Activated naive CD4-positive, alpha-beta T cell treated with anti-CD3 and anti-CD28 coated beads for 36 hours (primary cell): ENCODE measurements at regions not wholly inside any gene's neighbourhood (a gene's known extent, or its start where the extent isn't known, plus 50 kb on each side); places are given as distances from the start of the nearest gene placed in this dataset.

Experiments used
- CTCF ChIA-PET: fragments of 350-600 bp; sonication (Branson Sonifier 250); formaldehyde crosslinking; loops from one replicate; lab custom pipeline; 2021; ENCODE audit warnings: antibody characterized with exemption; lab: Charles Lee
- DNase-seq: peaks from one replicate; pipeline ENCODE4 v3.0.0-alpha.2; 2020
- H3K27ac Mint-ChIP-seq: one replicate; pipeline ENCODE4 v1.8.0; 2021; ENCODE audit warnings: mild to moderate bottlenecking, mixed read lengths
- H3K27me3 Mint-ChIP-seq: one replicate; pipeline ENCODE4 v1.8.0; 2021; ENCODE audit warnings: low read depth, mixed read lengths
- H3K36me3 Mint-ChIP-seq: one replicate; pipeline ENCODE4 v1.8.0; 2021; ENCODE audit warnings: low read depth, mixed read lengths
- H3K4me1 Mint-ChIP-seq: one replicate; pipeline ENCODE4 v1.8.0; 2021; ENCODE audit warnings: low read depth, mixed read lengths
- H3K4me3 Mint-ChIP-seq: one replicate; pipeline ENCODE4 v1.8.0; 2021; ENCODE audit warnings: mild to moderate bottlenecking, moderate library complexity, mixed read lengths
- H3K9me3 Mint-ChIP-seq: one replicate; pipeline ENCODE4 v1.8.0; 2021; ENCODE audit warnings: mixed read lengths
- intact Hi-C: fragments of 100-400 bp; cut with micrococcal nuclease; formaldehyde crosslinking; loops from one replicate; pipeline ENCODE4 v1.15.1; 2023

DNA sequence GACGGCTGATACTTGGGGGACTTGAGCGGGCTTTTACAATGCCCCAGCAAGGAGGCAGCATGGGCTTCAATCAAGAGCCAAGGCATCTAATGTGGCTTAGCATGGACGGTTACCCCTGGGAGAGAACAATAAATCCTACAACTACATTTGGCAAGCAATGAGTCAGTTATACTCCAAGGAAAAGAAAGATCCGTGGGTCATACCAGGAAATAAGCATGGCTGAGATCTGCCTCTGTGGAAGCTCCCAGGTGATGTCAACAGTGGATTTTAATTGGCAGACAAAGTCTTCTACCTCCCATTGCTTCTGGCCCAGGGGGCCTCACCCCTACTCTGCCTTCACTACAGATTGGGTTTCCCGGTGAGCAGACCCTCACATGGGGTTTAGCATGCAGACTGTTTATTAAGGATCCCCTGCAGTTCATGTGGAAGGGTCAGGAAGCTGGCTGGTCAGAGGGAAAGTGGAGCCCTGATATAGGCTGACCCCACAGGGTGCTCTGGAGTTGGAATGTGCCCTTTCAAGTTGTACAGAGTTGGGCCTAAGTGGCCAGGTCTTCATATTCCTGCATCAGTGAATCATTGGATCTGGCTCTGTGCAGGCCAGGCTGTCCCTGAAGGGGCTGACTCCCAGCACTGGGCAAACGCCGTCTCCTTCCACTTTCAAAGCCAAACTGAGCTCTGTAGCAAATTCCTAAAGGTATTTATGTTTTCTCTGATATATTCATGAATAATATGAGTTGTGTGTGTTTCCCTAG lies 91.3 kb upstream of the GGTLC1 start:
- Mint-ChIP-seq H3K4me1 (no peaks in the 10 kb centered on the region), H3K36me3 (no peaks in the 10 kb centered on the region), H3K27me3 (no peaks in the 10 kb centered on the region), H3K9me3 (no peaks in the 10 kb centered on the region), H3K27ac (no peak overlapping the region), H3K4me3 (no peak overlapping the region)
- intact Hi-C loops, result no loop called here
- DNase-seq, result no peak
- CTCF ChIA-PET, result no interaction called here

DNA sequence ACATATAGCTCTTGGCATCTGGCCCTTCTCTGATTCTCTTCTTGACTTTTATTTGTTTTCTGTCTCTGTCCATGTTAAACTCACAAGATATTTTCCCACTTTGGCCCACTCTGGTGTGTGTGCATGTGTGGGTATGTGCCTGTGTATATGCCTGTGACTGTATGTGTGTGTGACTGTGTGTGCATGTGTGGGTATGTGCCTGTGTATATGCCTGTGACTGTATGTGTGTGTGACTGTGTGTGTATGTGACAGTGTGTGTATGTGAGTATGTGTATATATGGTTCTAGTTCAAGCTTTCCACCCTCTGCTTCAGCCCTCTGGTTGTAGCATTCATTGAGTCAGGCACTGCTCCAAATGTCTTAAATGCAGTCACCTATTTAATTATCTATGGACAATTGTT lies 88.6 kb upstream of the GGTLC1 start:
- DNase-seq, result no peak
- Mint-ChIP-seq H3K27ac (no peak overlapping the region), H3K4me1 (peaks cover 2% of the 10 kb centered on the region), H3K9me3 (no peaks in the 10 kb centered on the region), H3K4me3 (no peak overlapping the region), H3K36me3 (no peaks in the 10 kb centered on the region), H3K27me3 (no peaks in the 10 kb centered on the region)
- CTCF ChIA-PET, result interaction anchor here (1.0 kb wide), 1 partner anchor 81 kb away, joined by 3 read pairs; no protein-coding TSS in a partner anchor
- intact Hi-C loops, result no loop called here

DNA sequence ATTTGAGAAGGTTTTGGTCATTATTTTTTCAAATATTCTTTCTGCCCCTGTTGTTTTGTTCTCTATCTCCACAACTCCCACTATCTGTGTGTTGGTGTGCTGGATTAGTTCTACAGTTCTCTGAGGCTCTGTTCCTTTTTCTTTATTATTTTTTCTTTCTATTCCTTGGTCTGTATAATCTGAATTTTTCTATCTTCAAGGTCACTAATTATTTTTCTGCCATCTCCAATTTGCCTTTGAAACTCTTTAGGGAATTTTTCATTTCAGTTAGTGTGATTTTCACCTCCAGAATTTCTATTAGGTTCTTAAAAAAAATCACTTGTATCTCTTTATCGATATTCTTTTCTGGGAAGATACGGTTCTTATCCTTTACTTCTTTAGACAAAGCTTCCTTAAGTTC lies 82.1 kb upstream of the GGTLC1 start:
- intact Hi-C loops, result no loop called here
- peaks cover 5% of the 10 kb centered on the region for H3K36me3 Mint-ChIP-seq
- H3K4me1 Mint-ChIP-seq, result peaks cover 12% of the 10 kb centered on the region
- DNase-seq, result no peak
- peaks cover 15% of the 10 kb centered on the region for H3K9me3 Mint-ChIP-seq
- H3K4me3 Mint-ChIP-seq, result no peak overlapping the region
- H3K27ac Mint-ChIP-seq, result no peak overlapping the region
- no peaks in the 10 kb centered on the region for H3K27me3 Mint-ChIP-seq
- CTCF ChIA-PET, result no interaction called here

DNA sequence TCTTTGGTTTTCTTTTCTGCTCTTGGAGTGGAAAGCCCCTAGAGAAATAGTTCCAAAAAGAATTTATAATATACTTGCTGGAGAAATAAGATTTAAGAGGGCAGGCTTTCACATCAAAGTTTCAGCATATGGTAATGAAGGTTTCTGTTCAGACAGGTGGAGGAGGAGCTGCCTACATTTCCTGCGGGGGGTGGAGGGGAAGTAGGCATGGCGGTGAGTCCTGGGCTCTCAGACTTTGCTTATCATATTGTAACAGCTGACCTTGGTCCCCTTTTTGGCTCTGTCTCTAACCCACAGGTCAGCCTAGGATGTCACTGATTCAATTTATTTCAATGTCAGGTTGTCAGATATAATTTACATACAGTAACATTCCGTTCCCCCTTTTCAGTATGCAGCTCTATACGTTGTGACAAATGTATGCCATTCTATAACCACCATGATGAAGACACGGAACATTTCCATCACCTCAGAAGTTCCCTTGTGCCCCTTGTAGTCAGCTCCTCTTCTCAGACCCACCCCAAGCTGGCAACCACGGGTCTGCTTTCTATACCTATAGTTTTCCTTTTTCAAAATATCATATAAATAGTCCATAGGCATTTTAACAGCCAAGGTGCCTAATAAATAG lies 77.6 kb upstream of the GGTLC1 start:
- Mint-ChIP-seq H3K4me3 (peak overlapping the region; percentile 55), H3K4me1 (peaks cover 13% of the 10 kb centered on the region), H3K36me3 (peaks cover 4% of the 10 kb centered on the region), H3K27me3 (no peaks in the 10 kb centered on the region), H3K27ac (peak overlapping the region; percentile 75), H3K9me3 (peaks cover 11% of the 10 kb centered on the region)
- intact Hi-C loops, result loop anchor here (1.0 to 2.0 kb wide), 3 partner anchors 21 to 35 kb away; no protein-coding TSS in a partner anchor
- peak; percentile 61 for DNase-seq
- CTCF ChIA-PET, result interaction anchor here (1.0 to 1.6 kb wide), 2 partner anchors 34 to 129 kb away, joined by 3 to 5 read pairs; no protein-coding TSS in a partner anchor

DNA sequence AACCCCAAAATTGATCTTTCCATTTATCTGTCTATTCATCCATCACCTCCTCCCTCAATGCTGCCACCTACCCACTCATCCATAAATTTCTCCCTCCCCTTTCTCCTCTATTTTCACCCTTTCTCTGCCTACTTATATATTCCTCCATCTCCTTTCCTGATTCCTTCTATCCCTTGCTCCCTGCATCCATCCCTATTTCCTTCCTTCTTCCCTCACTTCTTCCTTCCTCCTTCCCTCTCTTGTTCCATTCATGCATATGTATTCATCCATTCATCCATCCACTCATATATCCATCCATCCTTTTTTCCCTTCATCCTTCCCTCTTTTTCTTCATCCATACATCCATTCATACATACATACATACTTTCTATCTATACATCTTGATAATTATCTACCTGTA lies 76.3 kb upstream of the GGTLC1 start:
- no peaks in the 10 kb centered on the region for H3K36me3 Mint-ChIP-seq
- H3K27me3 Mint-ChIP-seq, result no peaks in the 10 kb centered on the region
- H3K4me1 Mint-ChIP-seq, result peaks cover 13% of the 10 kb centered on the region
- peaks cover 2% of the 10 kb centered on the region for H3K9me3 Mint-ChIP-seq
- CTCF ChIA-PET, result interaction anchor here (1.6 kb wide), 1 partner anchor 37 kb away, joined by 5 read pairs; no protein-coding TSS in a partner anchor
- intact Hi-C loops, result no loop called here
- H3K27ac Mint-ChIP-seq, result no peak overlapping the region
- DNase-seq, result no peak
- no peak overlapping the region for H3K4me3 Mint-ChIP-seq

DNA sequence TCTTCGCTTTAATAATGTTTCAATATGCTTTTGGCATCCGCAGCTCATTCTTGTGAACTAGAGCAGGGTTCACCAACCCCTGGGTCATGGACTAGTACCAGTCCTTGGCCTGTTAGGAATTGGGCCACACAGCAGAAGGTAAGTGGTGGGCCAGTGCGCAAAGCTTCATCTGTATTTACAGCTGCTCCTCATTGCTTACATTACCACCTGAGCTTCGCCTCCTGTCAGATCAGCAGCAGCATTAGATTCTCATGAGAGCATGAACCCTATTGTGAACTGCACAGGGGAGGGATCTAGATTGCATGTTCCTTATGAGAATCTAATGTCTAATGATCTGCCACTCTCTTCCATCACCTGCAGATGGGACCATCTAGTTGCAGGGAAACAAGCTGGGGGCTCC lies 75.5 kb upstream of the GGTLC1 start:
- Mint-ChIP-seq H3K4me3 (no peak overlapping the region), H3K4me1 (peaks cover 13% of the 10 kb centered on the region), H3K27ac (no peak overlapping the region), H3K27me3 (no peaks in the 10 kb centered on the region), H3K9me3 (peaks cover 2% of the 10 kb centered on the region), H3K36me3 (no peaks in the 10 kb centered on the region)
- DNase-seq, result no peak
- intact Hi-C loops, result no loop called here
- CTCF ChIA-PET, result interaction anchor here (1.6 kb wide), 1 partner anchor 38 kb away, joined by 5 read pairs; no protein-coding TSS in a partner anchor

DNA sequence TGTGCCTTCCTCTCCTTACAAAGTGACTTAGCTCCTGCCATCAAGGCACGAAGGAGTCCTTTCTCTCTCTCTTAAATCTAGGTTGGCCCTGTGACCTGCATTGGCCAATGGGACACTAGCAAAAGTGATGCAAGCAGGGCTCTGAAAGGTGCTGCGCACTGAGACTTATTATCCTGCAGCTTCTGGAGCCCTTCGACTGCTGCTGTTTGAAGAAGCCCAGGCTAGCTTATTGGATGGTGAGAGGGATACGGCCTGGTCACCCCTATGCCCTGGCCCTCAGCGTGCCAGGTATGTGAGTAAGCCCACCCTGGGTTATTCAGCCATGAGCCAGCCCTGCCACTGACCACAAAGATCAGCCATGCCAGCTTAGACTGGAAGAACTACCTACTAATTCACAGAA lies 74.5 kb upstream of the GGTLC1 start:
- Mint-ChIP-seq H3K9me3 (no peaks in the 10 kb centered on the region), H3K27me3 (no peaks in the 10 kb centered on the region), H3K4me3 (no peak overlapping the region), H3K4me1 (peaks cover 13% of the 10 kb centered on the region), H3K36me3 (no peaks in the 10 kb centered on the region), H3K27ac (no peak overlapping the region)
- DNase-seq, result no peak
- CTCF ChIA-PET, result interaction anchor here (1.3 to 1.6 kb wide), 2 partner anchors 39 to 54 kb away, joined by 3 to 5 read pairs; no protein-coding TSS in a partner anchor
- intact Hi-C loops, result no loop called here

DNA sequence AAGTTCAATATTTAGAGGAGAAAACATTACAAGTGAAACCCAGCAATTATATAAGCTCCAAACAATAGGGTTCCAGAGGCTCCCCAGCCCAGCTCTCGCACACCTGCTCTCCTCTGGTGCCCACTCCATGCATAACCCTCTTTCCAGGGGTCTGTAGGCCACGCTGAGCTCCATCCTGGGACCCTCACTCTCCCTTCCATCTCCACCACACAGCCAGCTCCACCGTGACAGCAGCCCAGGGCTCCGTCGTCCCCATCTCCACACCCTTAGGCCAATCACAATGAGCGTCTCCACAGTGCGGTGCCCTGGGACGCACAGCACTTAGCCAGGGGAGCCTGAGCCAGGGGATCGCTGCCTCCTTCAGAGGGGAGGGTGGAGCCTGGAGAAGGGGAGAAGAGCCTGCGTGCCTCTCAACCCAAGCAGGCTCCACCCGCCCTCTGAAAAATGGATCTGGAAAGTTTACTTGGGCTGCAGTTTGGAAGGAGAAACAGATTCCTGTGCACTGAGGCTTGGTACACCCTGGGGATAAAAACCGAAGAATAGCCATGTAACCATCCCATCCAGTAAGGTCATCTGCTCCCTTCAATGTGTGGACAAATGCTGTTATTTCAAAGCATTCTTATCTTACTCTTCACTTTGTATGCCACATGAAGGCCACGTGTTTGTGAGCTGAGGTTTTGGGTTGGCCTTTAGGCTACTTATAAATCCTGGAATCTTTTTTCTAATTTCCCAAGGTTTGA lies 72.4 kb upstream of the GGTLC1 start:
- H3K36me3 Mint-ChIP-seq, result no peaks in the 10 kb centered on the region
- CTCF ChIA-PET, result no interaction called here
- no peaks in the 10 kb centered on the region for H3K27me3 Mint-ChIP-seq
- no peaks in the 10 kb centered on the region for H3K9me3 Mint-ChIP-seq
- intact Hi-C loops, result no loop called here
- H3K27ac Mint-ChIP-seq, result no peak overlapping the region
- no peak overlapping the region for H3K4me3 Mint-ChIP-seq
- DNase-seq, result no peak
- peaks cover 7% of the 10 kb centered on the region for H3K4me1 Mint-ChIP-seq

DNA sequence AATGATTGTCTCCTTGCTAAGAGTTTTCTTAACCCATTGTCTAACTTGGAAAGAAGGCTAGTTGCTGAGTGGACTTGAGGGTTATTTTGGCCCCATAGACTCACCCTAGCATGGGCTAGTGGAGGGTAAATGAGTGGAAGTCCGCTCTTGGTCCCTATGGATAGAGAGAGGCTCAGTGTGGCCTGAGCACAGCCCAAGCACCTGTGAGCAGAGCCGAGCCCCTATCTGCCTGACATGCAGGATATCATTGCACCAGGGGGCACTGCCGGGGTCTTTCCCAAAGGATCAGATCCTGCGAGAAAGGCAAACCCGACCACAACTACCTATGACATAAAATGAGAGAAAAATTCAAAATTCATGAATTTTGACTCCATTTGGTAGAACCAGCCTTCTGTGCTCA lies 70.6 kb upstream of the GGTLC1 start:
- Mint-ChIP-seq H3K36me3 (no peaks in the 10 kb centered on the region), H3K4me1 (no peaks in the 10 kb centered on the region), H3K27me3 (no peaks in the 10 kb centered on the region), H3K9me3 (no peaks in the 10 kb centered on the region), H3K27ac (no peak overlapping the region), H3K4me3 (no peak overlapping the region)
- intact Hi-C loops, result no loop called here
- DNase-seq, result no peak
- CTCF ChIA-PET, result no interaction called here

DNA sequence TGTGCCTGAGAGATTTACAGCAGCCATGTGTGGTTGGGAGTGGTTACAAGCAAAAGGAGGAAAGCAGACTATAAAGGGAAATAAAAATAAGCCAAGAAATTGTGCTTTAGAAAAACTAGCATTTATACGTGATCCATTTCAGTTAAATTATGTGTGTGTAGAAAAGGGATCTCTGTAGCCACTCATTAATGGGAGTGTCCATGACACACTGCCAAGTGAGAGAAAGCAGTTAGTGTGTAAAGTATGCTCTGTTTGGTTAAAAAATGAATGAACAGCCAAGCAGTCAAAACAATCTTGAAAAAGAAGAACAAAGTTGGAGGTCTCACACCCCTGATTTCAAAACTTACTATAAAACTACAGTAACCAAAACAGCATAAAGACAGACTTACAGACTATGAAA lies 67.9 kb upstream of the GGTLC1 start:
- H3K9me3 Mint-ChIP-seq, result no peaks in the 10 kb centered on the region
- CTCF ChIA-PET, result no interaction called here
- DNase-seq, result no peak

DNA sequence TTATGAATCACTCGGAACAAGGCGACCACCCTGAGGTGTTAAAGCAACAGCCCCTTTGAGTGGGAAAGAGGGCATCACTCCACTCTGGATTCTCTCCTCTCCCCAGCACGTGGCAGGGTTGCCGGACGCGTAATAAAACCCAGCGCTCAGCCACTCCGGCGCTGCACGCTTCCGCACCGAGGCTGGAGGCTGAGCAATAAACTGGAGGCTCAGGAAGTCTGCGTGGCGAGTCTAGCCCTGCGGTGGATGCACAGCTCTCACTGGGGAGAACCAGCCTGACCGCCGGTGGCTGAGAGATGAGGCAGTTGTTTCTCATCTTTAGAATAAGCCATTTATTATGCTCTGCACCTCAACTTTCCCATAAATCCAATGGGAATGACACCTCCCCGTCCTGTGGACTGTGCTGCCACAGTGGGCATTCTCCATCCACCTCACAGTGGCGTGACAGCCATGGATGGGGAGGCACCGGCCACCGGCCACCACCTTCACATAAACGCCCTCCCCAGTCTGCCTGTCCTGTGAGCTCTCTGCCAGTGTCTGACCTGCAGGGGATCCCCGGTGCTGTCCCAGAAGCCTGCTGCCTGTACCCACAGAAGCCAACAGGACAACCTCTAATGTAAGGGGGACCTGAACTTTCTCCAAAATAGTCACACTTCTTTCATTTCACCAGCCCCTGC lies 64.2 kb upstream of the GGTLC1 start:
- no peak for DNase-seq
- intact Hi-C loops, result no loop called here
- CTCF ChIA-PET, result no interaction called here
- Mint-ChIP-seq H3K27me3 (no peaks in the 10 kb centered on the region), H3K36me3 (no peaks in the 10 kb centered on the region), H3K4me1 (peaks cover 31% of the 10 kb centered on the region), H3K27ac (no peak overlapping the region), H3K9me3 (no peaks in the 10 kb centered on the region), H3K4me3 (no peak overlapping the region)

More for the DNA sequence above, 67.9 kb upstream of the GGTLC1 start:
- Mint-ChIP-seq H3K4me3 (no peak overlapping the region), H3K27ac (no peak overlapping the region), H3K4me1 (peaks cover 5% of the 10 kb centered on the region), H3K36me3 (no peaks in the 10 kb centered on the region), H3K27me3 (no peaks in the 10 kb centered on the region)
- intact Hi-C loops, result no loop called here

DNA sequence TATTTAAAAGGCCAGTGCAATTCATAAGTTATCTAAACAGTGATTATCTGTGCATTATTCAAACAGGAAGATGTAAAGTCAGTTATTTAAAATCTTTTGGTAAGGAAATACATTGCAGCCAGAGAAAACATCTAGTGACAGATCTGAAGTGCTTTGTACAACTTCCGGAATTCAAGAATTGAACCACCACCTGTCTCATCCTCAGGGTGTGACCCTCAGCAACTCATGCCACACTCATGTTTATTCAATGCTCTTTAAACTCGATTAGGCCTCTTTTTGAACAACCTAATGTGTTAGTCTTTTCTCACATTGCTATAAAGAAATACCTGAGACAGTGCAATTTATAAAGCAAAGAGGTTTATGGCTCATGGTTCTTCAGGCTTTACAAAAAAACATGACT lies 62.6 kb upstream of the GGTLC1 start:
- Mint-ChIP-seq H3K9me3 (no peaks in the 10 kb centered on the region), H3K27ac (no peak overlapping the region), H3K4me1 (peaks cover 38% of the 10 kb centered on the region), H3K36me3 (no peaks in the 10 kb centered on the region), H3K27me3 (no peaks in the 10 kb centered on the region), H3K4me3 (no peak overlapping the region)
- no peak for DNase-seq
- intact Hi-C loops, result no loop called here
- CTCF ChIA-PET, result no interaction called here
